ENCODE measurements at regions not wholly inside any gene's neighbourhood (a gene's known extent, or its start where the extent isn't known, plus 50 kb on each side); places are given as distances from the start of the nearest gene placed in this dataset.

DNA sequence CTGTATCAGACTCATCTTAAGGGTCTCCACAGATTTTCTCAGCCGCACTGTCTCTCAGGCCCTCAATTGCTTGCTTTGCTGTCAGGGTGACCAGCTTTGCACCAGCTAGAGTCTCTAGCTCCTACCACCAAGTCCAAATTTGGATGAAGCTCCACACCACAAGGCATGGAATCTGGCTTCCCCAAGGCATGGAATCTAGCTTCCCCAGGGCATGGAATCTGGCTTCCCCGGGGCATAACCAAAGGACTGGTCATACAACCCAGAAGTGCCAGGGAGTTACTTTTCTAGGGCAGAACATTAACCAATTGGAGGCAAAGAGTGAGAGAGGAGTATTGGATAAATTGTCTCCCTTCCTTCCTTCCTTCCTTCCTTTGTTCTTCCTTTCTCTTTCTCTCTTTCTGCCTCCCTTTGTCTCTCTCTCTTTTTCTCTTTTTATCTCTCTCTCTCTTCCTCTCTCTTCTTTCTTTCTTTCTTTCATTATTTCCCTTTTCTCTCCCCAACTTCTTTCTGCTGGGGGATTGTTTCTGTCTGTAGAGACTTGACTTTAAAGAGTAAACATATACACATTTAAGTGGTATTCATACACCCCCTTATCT, 76.9 kb upstream of the HAO2 start:
- H3K4me1 Mint-ChIP-seq (ENCODE audit: low read depth), result no peaks in the 10 kb centered on the region
- no peak for DNase-seq (ENCODE audit: low spot score)
- H3K27ac Mint-ChIP-seq, result no peak overlapping the region
- no peaks in the 10 kb centered on the region for H3K27me3 Mint-ChIP-seq (ENCODE audit: low read depth)
- no peaks in the 10 kb centered on the region for H3K9me3 Mint-ChIP-seq
- H3K4me3 Mint-ChIP-seq (ENCODE audit: low read depth), result no peak overlapping the region
- intact Hi-C loops (cut with micrococcal nuclease), result no loop called here
- H3K36me3 Mint-ChIP-seq (ENCODE audit: low read depth), result no peaks in the 10 kb centered on the region

DNA sequence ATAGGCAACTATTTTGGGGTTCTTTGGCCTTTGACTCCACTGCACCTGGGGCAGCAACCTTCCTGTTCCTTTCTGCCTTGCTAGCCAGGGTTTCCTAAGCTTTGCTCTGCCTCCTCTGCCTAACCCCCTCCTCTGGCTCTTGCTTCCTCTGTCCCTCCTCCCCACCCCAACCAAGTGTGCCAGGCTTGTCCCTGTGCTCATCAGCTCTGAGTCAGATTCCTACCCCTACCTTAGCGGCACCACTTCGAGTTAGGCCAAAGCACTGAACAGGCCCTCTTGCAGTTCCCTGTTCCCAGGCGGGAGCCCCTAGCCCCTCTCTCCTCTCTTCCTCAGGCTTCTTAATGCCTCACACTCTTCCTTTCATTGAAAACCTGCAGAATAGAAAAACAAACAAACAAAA, 74.8 kb upstream of the HAO2 start:
- intact Hi-C loops (cut with micrococcal nuclease), result no loop called here
- Mint-ChIP-seq H3K27me3 (ENCODE audit: low read depth) (no peaks in the 10 kb centered on the region), H3K27ac (no peak overlapping the region), H3K9me3 (no peaks in the 10 kb centered on the region), H3K36me3 (ENCODE audit: low read depth) (no peaks in the 10 kb centered on the region), H3K4me1 (ENCODE audit: low read depth) (no peaks in the 10 kb centered on the region), H3K4me3 (ENCODE audit: low read depth) (no peak overlapping the region)
- DNase-seq (ENCODE audit: low spot score), result no peak

DNA sequence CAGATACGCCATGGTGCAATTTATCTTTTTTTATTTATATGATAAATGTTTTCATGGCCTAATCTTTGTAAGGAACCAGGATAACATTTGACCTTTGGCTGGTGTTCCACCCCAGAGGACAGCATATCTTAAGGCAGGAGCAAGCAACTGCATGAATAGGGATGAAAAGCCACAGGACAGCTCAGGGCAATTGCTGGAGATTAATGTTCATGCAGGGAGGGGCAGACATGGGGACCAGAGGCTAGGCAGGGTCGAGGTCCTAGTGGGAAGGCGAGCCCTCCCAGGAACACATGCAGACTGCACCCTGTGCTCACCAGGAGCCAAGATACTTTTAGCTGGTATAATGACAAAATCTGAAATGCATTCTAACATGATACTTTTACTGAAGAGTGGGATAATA, 74.4 kb upstream of the HAO2 start:
- H3K27ac Mint-ChIP-seq, result no peak overlapping the region
- H3K9me3 Mint-ChIP-seq, result no peaks in the 10 kb centered on the region
- DNase-seq (ENCODE audit: low spot score), result no peak
- H3K27me3 Mint-ChIP-seq (ENCODE audit: low read depth), result no peaks in the 10 kb centered on the region
- no peak overlapping the region for H3K4me3 Mint-ChIP-seq (ENCODE audit: low read depth)
- intact Hi-C loops (cut with micrococcal nuclease), result no loop called here
- no peaks in the 10 kb centered on the region for H3K36me3 Mint-ChIP-seq (ENCODE audit: low read depth)
- no peaks in the 10 kb centered on the region for H3K4me1 Mint-ChIP-seq (ENCODE audit: low read depth)

DNA sequence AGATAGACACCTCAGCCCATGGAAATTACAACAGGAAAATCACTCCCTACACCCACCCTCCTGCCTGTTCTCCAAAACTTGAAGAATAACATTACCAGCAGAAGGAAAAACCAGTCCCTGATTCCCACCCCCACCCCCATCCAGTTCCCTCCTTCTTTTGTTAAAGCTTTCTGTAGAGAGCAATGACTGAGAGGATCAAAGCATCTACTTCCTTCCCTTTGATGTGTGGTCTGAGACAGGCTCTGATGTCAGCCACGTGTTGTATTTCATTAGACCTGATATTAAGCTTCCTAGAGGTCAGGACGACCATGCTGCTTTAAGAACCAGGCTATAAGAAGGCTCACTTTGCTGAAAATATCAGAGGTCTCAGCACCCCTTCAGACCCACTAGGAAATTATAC, 73.9 kb upstream of the HAO2 start:
- no peaks in the 10 kb centered on the region for H3K4me1 Mint-ChIP-seq (ENCODE audit: low read depth)
- H3K27ac Mint-ChIP-seq, result no peak overlapping the region
- no peaks in the 10 kb centered on the region for H3K36me3 Mint-ChIP-seq (ENCODE audit: low read depth)
- no peak overlapping the region for H3K4me3 Mint-ChIP-seq (ENCODE audit: low read depth)
- peaks cover 3% of the 10 kb centered on the region for H3K27me3 Mint-ChIP-seq (ENCODE audit: low read depth)
- no peaks in the 10 kb centered on the region for H3K9me3 Mint-ChIP-seq
- intact Hi-C loops (cut with micrococcal nuclease), result no loop called here
- no peak for DNase-seq (ENCODE audit: low spot score)

DNA sequence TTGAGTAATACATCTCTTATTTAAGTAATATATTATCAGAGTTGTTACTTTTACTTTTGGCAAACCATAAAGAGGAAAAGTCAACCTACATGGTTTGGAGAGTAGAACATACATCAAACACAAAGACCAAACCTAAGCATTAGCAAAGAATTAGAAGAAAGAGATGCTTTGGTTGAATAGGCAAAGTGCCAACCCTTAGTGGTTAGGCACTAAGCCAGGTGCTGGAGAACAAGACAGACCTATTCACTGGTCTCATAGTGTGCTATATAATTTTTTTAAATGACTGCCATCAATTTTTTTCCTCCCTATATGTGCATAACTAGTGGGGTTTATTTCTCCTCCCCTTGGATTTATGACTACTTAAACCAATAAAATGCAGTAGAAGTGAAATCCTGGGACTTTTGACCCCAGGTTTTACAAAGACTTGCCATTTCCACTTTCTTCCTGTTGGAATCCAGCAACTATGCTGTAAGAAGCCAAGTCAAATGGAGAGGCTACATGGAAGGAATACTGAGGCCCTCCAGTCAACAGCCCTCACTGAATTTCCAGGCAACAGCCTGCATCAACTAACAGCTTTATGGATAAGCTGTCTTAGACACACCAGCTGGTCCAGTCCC, 69.8 kb upstream of the HAO2 start:
- H3K27me3 Mint-ChIP-seq (ENCODE audit: low read depth), result peaks cover 9% of the 10 kb centered on the region
- no peaks in the 10 kb centered on the region for H3K9me3 Mint-ChIP-seq
- no peaks in the 10 kb centered on the region for H3K4me1 Mint-ChIP-seq (ENCODE audit: low read depth)
- intact Hi-C loops (cut with micrococcal nuclease), result no loop called here
- H3K36me3 Mint-ChIP-seq (ENCODE audit: low read depth), result no peaks in the 10 kb centered on the region
- H3K27ac Mint-ChIP-seq, result no peak overlapping the region
- H3K4me3 Mint-ChIP-seq (ENCODE audit: low read depth), result no peak overlapping the region
- DNase-seq (ENCODE audit: low spot score), result no peak

DNA sequence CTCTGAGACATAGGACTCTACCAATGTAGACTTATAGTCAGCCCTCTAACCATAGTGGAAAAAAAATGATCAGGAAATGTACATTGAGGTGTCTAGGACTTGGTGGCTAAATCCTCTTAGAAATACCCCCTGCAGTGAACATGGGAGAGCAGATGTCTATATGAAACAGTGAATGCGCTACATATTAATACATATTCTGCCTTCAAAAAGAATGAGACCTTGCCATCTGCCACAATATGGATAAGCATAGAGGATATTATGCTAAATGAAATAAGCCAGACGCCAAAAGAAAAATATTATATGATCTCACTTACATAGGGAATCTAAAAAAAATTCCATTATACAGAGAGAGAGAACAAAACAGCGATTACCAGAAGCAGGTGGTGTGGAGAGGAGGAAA, 66.6 kb upstream of the HAO2 start:
- DNase-seq (ENCODE audit: low spot score), result no peak
- Mint-ChIP-seq H3K27ac (no peak overlapping the region), H3K36me3 (ENCODE audit: low read depth) (no peaks in the 10 kb centered on the region), H3K4me3 (ENCODE audit: low read depth) (no peak overlapping the region), H3K9me3 (no peaks in the 10 kb centered on the region), H3K27me3 (ENCODE audit: low read depth) (peaks cover 11% of the 10 kb centered on the region), H3K4me1 (ENCODE audit: low read depth) (no peaks in the 10 kb centered on the region)
- intact Hi-C loops (cut with micrococcal nuclease), result no loop called here

DNA sequence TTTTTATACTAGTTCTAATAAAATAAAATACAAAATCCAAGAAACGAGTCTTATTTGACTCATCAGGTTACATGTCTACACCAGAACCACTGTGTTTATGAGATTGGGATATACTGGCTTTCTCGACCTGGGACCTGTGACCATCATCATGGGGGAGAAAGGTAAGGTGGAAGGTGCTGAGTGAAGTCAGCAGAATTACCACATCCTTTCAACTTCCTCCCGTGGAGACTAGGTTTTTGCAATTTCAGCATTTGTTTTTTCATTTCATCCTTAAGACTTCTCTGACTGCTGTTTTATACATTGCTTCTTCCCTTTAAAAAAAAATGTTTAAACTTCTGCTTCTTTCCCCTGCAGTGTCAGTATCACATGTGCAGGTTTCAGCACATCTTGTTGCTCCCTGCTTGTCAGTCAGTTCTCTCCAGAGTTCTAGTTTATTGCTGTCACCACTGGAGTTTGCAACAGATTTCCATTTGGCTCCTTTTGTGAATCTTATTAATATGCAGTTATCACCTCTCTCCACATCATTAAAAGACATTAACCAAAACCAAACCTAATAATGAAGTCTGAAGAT, 60.4 kb upstream of the HAO2 start:
- Mint-ChIP-seq H3K4me3 (ENCODE audit: low read depth) (no peak overlapping the region), H3K36me3 (ENCODE audit: low read depth) (no peaks in the 10 kb centered on the region), H3K27ac (no peak overlapping the region), H3K4me1 (ENCODE audit: low read depth) (no peaks in the 10 kb centered on the region), H3K9me3 (no peaks in the 10 kb centered on the region), H3K27me3 (ENCODE audit: low read depth) (peaks cover 21% of the 10 kb centered on the region)
- DNase-seq (ENCODE audit: low spot score), result no peak
- intact Hi-C loops (cut with micrococcal nuclease), result no loop called here

DNA sequence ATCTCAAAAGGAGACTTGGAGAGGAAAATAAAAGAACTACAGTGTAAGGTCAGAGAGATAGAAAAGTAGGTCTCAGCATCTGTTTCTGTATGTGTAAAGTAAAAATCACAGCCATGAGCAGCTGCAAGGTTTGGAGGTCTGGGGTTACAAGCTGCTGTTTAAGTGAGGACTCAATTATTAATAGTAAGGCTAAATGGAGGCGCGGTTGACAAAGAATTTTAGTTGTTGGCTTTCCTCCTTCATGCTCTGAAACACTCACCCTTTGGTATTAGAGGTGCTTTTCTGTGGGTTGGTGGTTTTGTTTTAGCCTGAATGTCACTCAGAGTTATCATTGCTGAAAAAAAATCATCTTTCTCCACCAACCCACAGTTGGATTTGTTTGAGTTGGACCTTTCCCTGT, 59.8 kb upstream of the HAO2 start:
- DNase-seq (ENCODE audit: low spot score), result no peak
- Mint-ChIP-seq H3K27ac (no peak overlapping the region), H3K4me3 (ENCODE audit: low read depth) (no peak overlapping the region), H3K27me3 (ENCODE audit: low read depth) (peaks cover 23% of the 10 kb centered on the region), H3K9me3 (no peaks in the 10 kb centered on the region), H3K36me3 (ENCODE audit: low read depth) (no peaks in the 10 kb centered on the region), H3K4me1 (ENCODE audit: low read depth) (no peaks in the 10 kb centered on the region)
- intact Hi-C loops (cut with micrococcal nuclease), result no loop called here

DNA sequence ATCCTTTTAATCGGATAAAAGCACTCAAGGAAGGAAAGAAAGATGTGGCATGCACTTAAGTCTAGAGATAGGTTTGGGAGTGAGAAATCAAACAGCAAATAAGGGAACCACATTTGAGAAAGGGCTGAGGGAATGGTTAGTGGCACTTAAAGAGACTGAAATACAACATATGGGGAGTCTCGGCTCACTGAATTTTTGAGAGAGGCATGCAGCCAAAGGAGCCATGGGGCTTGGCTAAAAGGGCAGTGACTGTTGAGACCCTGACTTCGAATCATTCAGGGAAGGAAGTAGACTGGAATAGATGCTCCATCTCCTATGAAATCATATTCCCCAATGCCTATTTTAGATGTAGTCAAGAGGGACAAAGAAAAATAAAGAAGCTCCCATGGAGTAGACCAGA, 58.3 kb upstream of the HAO2 start:
- H3K9me3 Mint-ChIP-seq, result no peaks in the 10 kb centered on the region
- intact Hi-C loops (cut with micrococcal nuclease), result no loop called here
- no peak overlapping the region for H3K27ac Mint-ChIP-seq
- H3K4me3 Mint-ChIP-seq (ENCODE audit: low read depth), result no peak overlapping the region
- no peaks in the 10 kb centered on the region for H3K4me1 Mint-ChIP-seq (ENCODE audit: low read depth)
- H3K27me3 Mint-ChIP-seq (ENCODE audit: low read depth), result peaks cover 26% of the 10 kb centered on the region
- H3K36me3 Mint-ChIP-seq (ENCODE audit: low read depth), result no peaks in the 10 kb centered on the region
- no peak for DNase-seq (ENCODE audit: low spot score)

DNA sequence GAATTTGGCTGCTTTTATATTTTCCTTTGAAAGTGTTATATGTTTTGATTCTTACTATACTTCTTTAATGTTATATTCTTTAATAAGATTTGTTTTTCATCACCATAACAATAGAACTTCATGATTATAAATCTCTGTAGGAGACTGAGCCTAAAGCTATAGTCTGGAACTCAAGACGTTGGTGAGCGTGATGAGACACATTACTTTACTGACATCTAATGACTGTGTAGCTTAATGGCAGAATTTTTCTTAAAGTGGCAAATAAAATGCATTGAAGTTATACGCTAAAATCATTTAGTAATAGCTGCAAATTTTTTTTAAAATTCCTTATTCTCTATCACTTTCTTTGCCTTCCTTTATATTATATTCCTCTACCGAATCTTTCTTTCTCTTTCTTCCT, 56.1 kb upstream of the HAO2 start:
- Mint-ChIP-seq H3K36me3 (ENCODE audit: low read depth) (no peaks in the 10 kb centered on the region), H3K27ac (no peak overlapping the region), H3K4me3 (ENCODE audit: low read depth) (no peak overlapping the region), H3K9me3 (no peaks in the 10 kb centered on the region), H3K27me3 (ENCODE audit: low read depth) (peaks cover 20% of the 10 kb centered on the region), H3K4me1 (ENCODE audit: low read depth) (no peaks in the 10 kb centered on the region)
- intact Hi-C loops (cut with micrococcal nuclease), result no loop called here
- DNase-seq (ENCODE audit: low spot score), result no peak

DNA sequence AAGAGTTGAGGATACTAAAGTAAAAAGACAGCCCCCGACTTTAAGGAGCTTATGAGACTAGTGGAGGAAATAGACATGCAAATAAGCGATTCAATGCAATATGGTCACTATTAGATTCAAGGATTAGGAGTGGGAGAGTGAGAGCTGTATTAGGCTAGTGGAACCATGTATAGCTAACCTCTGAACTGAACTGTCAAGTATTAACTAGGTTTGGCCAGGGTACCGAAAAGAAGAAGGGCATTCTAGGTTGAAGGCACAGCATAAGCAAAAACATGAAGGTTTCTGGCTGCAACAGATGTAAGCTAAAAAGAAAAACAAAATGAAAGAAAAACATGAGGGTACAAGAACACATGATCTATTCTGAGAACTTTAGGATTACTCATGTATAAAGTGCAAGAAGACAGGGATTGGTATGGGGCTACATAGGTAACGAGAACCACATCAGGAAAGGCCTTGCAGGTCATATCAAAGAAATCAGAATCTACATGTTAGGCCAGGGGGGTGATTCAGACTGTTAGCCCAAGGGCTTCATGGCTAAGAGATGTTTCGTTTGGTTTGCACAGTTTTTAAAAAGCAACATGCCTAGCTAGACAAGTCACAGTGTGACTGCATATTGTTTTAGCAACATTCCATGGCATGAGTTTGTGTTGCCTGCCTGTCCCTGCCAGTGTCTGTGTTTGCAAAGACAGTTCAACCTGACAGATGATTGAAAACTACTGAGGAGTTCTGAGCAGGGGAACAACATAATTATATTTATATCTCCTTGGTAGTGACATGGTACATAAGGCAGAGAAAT, 54.4 kb upstream of the HAO2 start:
- intact Hi-C loops (cut with micrococcal nuclease), result no loop called here
- H3K4me3 Mint-ChIP-seq (ENCODE audit: low read depth), result no peak overlapping the region

DNA sequence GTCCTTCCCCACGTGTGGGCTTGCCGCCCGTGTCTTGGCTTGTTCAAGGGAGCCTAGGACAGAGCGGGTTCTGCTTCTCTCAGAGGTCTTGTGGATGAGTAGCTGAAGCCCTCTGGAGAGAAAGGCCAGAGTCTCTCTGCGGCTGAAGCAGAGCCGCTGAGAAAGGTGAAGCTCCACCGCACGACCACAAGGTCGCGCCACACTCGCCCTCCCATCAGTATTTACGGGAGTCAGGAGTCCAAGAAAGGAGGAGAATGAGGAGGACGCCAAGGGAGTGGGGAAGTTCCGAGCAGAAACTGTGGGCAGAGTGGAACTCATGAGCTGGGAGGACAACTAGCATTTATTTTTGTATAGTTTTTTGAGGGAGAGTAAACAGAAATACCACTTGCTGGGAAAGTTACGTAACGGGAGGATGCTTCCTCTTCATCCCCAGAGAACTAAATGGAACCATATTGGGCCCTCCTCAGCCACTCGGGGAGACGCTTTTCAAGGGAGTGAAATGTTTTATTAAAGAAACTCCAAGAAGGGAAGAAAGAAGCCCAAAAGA, 51.6 kb upstream of the HAO2 start:
- no peaks in the 10 kb centered on the region for H3K9me3 Mint-ChIP-seq
- no peaks in the 10 kb centered on the region for H3K4me1 Mint-ChIP-seq (ENCODE audit: low read depth)
- H3K27me3 Mint-ChIP-seq (ENCODE audit: low read depth), result peaks cover 7% of the 10 kb centered on the region

More for the DNA sequence above, 54.4 kb upstream of the HAO2 start:
- H3K27ac Mint-ChIP-seq, result no peak overlapping the region
- H3K27me3 Mint-ChIP-seq (ENCODE audit: low read depth), result peaks cover 12% of the 10 kb centered on the region
- H3K36me3 Mint-ChIP-seq (ENCODE audit: low read depth), result no peaks in the 10 kb centered on the region
- no peaks in the 10 kb centered on the region for H3K9me3 Mint-ChIP-seq
- DNase-seq (ENCODE audit: low spot score), result no peak
- H3K4me1 Mint-ChIP-seq (ENCODE audit: low read depth), result no peaks in the 10 kb centered on the region

More for the DNA sequence above, 51.6 kb upstream of the HAO2 start:
- no peak for DNase-seq (ENCODE audit: low spot score)
- Mint-ChIP-seq H3K4me3 (ENCODE audit: low read depth) (no peak overlapping the region), H3K27ac (no peak overlapping the region), H3K36me3 (ENCODE audit: low read depth) (no peaks in the 10 kb centered on the region)
- intact Hi-C loops (cut with micrococcal nuclease), result no loop called here
